Activated T-cell treated with anti-CD3 and anti-CD28 coated beads, Interleukin-2, amount 50 U/mL, for 4 hours (primary cell): ENCODE measurements at regions not wholly inside any gene's neighbourhood (a gene's known extent, or its start where the extent isn't known, plus 50 kb on each side); places are given as distances from the start of the nearest gene placed in this dataset.
"Not testable (repeated sequence)": the region's sequence is repeated elsewhere in the genome, so short reads cannot be mapped to it uniquely, and the experiment has no call there.

Source experiments
- ATAC-seq, 2 donors: fragments of 200-7000 bp; cut with Tn5 transposase; one replicate each; pipeline ENCODE4 v1.10.0; 2021
- DNase-seq: peaks from one replicate; pipeline ENCODE4 v3.0.0-alpha.2; 2020
- H3K27me3 Mint-ChIP-seq: one replicate; pipeline ENCODE4 v1.8.0; 2021; ENCODE audit warnings: low read depth, mixed read lengths
- H3K36me3 Mint-ChIP-seq: one replicate; pipeline ENCODE4 v1.8.0; 2022; ENCODE audit warnings: mixed read lengths; ENCODE audit not compliant: insufficient read depth
- H3K4me1 Mint-ChIP-seq: one replicate; pipeline ENCODE4 v1.8.0; 2021; ENCODE audit warnings: low read depth, mixed read lengths
- H3K4me3 Mint-ChIP-seq: one replicate; pipeline ENCODE4 v1.8.0; 2021; ENCODE audit warnings: mild to moderate bottlenecking, moderate library complexity, mixed read lengths
- H3K9me3 Mint-ChIP-seq: one replicate; pipeline ENCODE4 v1.8.0; 2021; ENCODE audit warnings: mixed read lengths

DNA sequence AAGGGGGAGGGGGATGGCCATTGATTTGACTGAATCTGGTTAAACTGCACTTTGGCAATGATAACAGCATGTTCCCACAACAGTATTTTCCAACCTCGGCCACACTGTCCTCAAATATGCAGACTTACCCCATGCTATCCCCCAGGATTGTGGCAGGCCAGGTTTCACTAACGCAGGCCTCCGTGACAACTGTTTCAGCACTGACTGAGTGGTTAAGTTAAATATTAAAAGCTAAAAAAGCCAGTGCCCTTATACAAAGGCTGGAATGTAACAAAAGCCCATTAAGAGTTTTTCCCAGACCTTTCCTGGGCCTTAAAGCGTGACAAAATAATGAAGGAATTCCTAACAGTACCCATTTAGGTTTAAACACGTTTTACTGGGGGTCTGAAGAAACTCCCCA, 202.9 kb downstream of the USP25 start:
- Mint-ChIP-seq H3K36me3 (no peaks in the 10 kb centered on the region), H3K4me1 (no peaks in the 10 kb centered on the region), H3K9me3 (no peaks in the 10 kb centered on the region), H3K27me3 (no peaks in the 10 kb centered on the region), H3K4me3 (no peak overlapping the region)
- no peak for DNase-seq
- no peak for ATAC-seq

DNA sequence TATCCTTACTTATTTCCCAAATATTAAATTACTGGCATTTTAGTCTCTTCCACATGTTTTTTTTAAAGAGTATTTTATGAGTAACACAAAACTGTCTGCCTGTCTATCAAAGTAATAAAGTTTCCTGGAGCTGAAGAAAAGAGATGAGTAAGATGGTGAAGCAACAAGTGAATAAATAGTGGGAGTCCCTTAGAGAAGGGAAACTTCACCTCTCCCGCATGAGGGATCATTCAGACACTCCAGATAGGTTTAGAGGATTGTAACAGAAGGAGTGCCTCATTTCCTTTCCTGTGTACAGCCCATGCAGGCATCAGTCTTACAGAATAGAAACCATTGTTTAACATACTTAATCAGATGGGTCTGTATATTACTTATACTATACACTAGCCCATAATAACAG, 205.7 kb downstream of the USP25 start:
- Mint-ChIP-seq H3K9me3 (no peaks in the 10 kb centered on the region), H3K36me3 (no peaks in the 10 kb centered on the region), H3K27me3 (no peaks in the 10 kb centered on the region), H3K4me3 (no peak overlapping the region), H3K4me1 (no peaks in the 10 kb centered on the region)
- no peak for DNase-seq
- ATAC-seq = no peak

DNA sequence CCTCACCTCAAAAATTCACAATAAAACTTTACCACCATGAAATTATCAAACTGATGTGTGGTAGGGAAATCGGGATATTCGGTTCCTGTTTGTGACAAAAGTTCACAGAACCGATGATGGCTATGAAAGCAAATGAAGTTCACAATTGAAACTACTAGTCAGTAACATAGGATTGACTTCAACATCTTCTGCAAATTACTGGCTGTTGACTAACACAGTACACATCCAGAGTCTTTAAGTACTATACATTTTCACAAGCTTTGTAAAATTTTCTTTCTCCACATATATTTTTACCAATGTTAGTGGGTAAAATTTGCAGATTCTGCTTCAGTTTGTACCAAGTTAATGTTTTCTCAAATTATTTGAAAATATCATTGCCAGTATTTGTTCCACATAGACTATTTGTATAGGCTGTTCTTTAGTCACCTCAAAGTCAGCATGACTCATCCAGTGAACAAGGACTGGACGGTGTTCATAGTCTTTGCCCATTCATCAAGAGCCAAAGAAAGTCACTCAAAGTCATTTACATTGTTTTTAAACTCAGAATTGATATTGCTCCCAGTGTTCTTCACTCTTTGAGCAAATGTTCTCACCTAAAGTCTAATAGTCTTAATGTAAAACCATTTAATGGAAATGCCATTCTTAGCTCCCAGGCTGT, 213.4 kb downstream of the USP25 start:
- DNase-seq (no peak), ATAC-seq (no peak)
- Mint-ChIP-seq H3K9me3 (no peaks in the 10 kb centered on the region), H3K27me3 (peaks cover 2% of the 10 kb centered on the region), H3K36me3 (no peaks in the 10 kb centered on the region), H3K4me3 (no peak overlapping the region), H3K4me1 (no peaks in the 10 kb centered on the region)

DNA sequence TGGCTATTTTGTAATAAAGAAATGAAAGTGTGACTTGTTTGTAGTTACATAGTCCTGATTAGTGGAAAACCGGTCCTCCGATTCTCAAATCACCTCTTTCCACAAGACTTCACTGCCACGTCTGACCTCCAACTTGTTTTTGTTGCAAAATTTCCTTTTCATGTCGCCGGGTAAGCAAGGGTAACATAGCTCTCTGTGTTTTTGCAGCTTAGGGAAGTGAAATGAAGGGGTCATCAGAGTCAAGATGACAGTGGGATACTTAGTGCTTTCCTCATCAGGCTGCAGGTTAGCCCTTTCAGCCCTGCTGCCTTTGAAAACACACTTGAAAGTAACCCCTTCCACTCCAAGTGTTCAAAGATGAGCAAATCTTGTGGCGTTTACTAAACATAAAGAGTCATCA, 217.9 kb downstream of the USP25 start:
- H3K4me3 Mint-ChIP-seq = no peak overlapping the region
- H3K4me1 Mint-ChIP-seq = no peaks in the 10 kb centered on the region
- H3K9me3 Mint-ChIP-seq = peaks cover 11% of the 10 kb centered on the region
- DNase-seq (no peak), ATAC-seq (no peak)
- H3K36me3 Mint-ChIP-seq = no peaks in the 10 kb centered on the region
- H3K27me3 Mint-ChIP-seq = peaks cover 2% of the 10 kb centered on the region

DNA sequence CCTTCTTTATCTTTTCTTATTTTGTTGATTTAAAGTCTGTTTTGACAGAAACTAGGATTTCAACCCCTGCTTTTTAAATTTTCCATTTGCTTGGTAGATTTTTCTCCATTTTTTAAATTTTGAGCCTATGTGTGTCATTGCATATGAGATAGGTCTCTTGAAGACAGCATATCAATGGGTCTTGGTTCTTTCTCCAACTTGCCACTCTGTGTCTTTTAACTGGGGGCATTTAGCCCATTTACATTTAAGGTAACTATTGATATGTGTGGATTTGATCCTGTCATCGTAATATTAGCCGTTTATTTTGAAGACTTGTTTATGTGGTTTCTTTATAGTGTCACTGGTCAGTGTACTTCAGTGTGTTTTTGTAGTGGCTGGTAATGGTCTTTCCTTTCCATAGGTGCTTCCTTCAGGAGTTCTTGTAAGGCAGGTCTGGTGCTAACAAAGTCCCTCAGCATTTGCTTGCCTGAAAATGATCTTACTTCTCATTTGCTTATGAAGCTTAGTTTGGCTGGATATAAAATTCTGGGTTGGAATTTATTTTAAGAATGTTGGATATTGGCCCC, 223.9 kb downstream of the USP25 start:
- no peaks in the 10 kb centered on the region for H3K36me3 Mint-ChIP-seq
- no peak overlapping the region for H3K4me3 Mint-ChIP-seq
- no peaks in the 10 kb centered on the region for H3K27me3 Mint-ChIP-seq
- no peak for ATAC-seq
- no peaks in the 10 kb centered on the region for H3K4me1 Mint-ChIP-seq
- H3K9me3 Mint-ChIP-seq = peaks cover 41% of the 10 kb centered on the region
- no peak for DNase-seq

DNA sequence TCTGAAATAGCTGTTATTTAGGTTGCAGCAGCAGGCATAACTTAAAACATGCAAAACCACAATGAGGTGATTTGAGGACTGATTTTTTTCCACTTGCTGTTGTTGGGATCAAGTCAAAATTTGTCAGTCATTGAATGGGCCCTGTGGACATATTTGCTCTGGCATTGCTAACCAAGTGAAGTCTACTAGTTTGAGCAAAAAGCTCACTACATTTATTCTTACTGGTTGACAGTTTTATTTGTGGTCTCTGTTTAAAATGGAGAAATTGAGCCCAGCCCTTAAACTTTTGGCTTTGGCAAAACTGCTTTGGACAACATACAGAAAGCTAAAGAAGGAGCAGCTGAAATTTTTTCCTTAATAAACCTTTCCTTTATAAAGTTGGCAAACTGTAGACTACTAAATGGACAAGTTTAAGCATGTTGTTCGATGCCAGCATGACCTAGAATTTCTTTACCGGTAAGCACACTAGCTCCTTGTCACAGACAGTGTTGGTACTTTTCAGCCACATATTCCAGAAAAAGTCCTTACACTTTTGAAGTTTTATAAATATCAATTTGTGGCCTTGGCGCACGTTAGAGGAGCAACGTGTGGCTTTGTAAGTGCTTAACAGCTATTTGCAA, 234.6 kb downstream of the USP25 start:
- H3K4me1 Mint-ChIP-seq = no peaks in the 10 kb centered on the region
- ATAC-seq (no peak), DNase-seq (no peak)
- no peak overlapping the region for H3K4me3 Mint-ChIP-seq
- no peaks in the 10 kb centered on the region for H3K9me3 Mint-ChIP-seq
- H3K27me3 Mint-ChIP-seq = no peaks in the 10 kb centered on the region
- H3K36me3 Mint-ChIP-seq = no peaks in the 10 kb centered on the region

DNA sequence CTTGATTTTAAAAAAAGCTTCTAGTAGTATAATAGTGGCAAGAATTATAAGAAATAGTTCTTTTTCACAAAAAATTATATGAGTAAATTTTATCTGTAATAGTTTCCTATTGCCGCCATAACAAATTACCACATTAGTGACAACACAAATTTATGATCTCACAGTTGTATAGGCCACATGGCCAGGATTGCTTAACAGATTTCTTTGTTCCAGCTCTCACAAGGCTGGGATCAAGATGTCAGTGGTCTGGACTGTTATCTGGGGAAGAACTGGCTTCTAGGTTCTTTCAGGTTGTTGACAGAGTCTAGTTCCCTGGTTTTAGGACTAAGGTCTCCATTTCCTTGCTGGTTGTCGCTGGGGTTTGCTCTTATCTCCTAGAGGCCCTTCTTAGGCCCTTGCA, 236.4 kb downstream of the USP25 start:
- no peaks in the 10 kb centered on the region for H3K36me3 Mint-ChIP-seq
- ATAC-seq (no peak), DNase-seq (no peak)
- no peak overlapping the region for H3K4me3 Mint-ChIP-seq
- H3K9me3 Mint-ChIP-seq = no peaks in the 10 kb centered on the region
- no peaks in the 10 kb centered on the region for H3K27me3 Mint-ChIP-seq
- no peaks in the 10 kb centered on the region for H3K4me1 Mint-ChIP-seq

DNA sequence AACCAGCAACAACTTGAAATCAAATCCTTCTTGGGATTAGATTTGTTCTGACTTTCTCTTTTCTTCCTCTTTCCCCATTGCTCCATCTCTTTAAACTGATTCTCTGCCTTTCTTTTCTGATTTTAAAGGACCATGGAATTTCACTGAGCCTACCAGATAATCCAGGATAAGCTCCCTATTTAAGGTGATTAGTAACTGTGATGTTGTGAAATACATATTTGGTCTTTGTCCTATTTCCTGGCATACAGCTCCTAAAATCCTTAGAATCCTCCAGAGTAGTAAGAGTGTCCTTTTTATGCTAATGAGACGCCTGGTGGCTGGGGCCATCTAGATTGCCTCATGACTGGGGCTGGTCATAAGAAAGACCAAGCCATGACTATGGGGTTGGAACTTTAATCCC, 236.9 kb downstream of the USP25 start:
- ATAC-seq (no peak), DNase-seq (no peak)
- Mint-ChIP-seq H3K9me3 (no peaks in the 10 kb centered on the region), H3K4me3 (no peak overlapping the region), H3K36me3 (no peaks in the 10 kb centered on the region), H3K27me3 (no peaks in the 10 kb centered on the region), H3K4me1 (no peaks in the 10 kb centered on the region)

DNA sequence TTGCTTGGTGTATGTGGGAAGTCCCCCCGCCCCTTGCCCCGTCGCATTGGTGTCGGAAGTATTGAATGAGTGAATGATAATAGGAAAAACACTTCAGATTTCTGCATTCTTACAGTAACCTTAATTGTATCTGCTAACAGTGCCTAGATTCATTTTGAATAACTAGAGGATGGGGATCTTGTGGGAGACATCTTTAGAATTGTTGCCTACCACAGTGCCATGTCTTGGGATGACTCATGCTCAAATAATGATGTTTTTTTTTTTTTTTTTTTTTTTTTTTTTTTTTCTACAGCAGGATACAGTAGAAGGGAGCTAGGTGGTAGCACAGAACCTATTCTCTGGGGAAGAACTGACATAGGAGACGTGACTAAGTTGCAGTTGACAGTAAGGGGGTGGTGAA, 237.9 kb downstream of the USP25 start:
- Mint-ChIP-seq H3K9me3 (no peaks in the 10 kb centered on the region), H3K4me3 (no peak overlapping the region), H3K4me1 (no peaks in the 10 kb centered on the region), H3K36me3 (no peaks in the 10 kb centered on the region), H3K27me3 (no peaks in the 10 kb centered on the region)
- ATAC-seq = no peak
- DNase-seq = no peak

DNA sequence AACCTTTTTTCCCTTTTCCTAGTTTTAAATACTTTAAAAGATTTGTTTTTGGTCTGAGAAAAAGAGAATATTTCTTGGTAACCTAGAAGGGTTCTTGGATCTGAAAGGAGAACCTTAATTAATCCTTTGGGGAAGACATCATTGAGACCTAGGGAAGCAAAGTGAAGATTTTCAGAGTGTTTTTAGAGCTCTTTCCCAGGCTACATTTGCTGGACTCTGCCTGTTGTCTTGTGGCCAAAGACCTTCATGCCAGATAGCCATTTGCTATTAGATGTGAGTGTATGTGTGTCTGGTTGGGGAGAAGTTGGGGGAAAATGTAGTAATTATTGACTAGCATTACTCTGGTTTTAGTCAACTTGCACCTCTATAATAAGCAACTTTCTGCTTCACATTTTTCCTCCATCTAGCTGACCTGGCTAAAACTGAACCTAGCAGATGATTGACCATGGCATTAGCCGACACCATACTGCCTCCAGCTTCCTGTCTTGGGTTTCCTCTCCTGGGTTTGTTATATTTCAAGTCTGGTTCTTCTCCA, 239.1 kb downstream of the USP25 start:
- ATAC-seq (no peak), DNase-seq (no peak)
- H3K9me3 Mint-ChIP-seq = no peaks in the 10 kb centered on the region
- H3K27me3 Mint-ChIP-seq = no peaks in the 10 kb centered on the region
- no peaks in the 10 kb centered on the region for H3K4me1 Mint-ChIP-seq
- H3K36me3 Mint-ChIP-seq = no peaks in the 10 kb centered on the region
- H3K4me3 Mint-ChIP-seq = no peak overlapping the region

DNA sequence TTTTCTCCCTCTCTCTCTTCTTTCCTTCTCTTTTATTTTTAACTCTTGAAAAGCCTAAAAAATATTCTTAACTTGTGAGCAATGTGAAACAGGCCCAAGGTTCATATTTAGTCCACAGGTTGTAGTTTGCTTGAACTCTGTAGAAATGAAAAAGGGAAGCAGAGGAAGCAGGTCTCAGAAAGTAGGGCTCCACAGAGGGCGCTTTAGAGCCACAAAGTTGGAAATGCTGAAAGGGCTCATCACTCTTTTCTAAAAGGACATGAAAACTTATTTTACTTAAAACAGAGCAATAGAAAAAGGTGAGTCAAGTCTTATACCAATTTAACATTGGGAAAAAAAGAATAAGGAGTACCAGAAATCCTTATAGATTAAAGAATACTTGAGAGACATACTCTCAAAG, 247.0 kb downstream of the USP25 start:
- H3K27me3 Mint-ChIP-seq = no peaks in the 10 kb centered on the region
- no peak for ATAC-seq
- no peaks in the 10 kb centered on the region for H3K36me3 Mint-ChIP-seq

DNA sequence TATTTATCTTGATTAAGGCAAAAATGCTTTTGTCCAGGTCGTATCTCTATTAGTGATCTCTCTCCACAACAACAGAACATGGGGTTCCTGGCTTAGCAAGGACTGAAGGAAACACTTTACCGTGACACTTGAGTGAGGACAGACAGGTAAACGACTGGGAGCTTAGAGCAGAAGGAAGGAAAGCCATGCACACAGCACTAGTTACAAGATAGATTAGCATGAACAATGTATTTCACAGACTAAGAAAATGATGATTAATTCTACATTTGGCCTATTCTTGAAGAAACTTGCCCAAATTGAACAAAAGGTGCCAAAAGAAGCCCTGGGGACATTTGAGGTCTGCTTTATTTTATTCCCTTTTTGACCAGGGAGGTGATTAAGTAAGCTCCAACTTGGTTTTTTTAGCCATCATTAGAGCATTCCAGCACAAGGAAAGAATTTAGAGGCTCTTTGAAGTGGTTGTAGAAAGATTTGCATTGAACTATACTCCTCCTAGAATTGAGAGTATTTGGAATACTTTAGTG, 248.5 kb downstream of the USP25 start:
- Mint-ChIP-seq H3K4me1 (no peaks in the 10 kb centered on the region), H3K9me3 (no peaks in the 10 kb centered on the region), H3K36me3 (no peaks in the 10 kb centered on the region), H3K4me3 (no peak overlapping the region), H3K27me3 (no peaks in the 10 kb centered on the region)
- DNase-seq (no peak), ATAC-seq (no peak)

More for the DNA sequence above, 247.0 kb downstream of the USP25 start:
- DNase-seq = no peak
- Mint-ChIP-seq H3K9me3 (no peaks in the 10 kb centered on the region), H3K4me1 (no peaks in the 10 kb centered on the region), H3K4me3 (no peak overlapping the region)

DNA sequence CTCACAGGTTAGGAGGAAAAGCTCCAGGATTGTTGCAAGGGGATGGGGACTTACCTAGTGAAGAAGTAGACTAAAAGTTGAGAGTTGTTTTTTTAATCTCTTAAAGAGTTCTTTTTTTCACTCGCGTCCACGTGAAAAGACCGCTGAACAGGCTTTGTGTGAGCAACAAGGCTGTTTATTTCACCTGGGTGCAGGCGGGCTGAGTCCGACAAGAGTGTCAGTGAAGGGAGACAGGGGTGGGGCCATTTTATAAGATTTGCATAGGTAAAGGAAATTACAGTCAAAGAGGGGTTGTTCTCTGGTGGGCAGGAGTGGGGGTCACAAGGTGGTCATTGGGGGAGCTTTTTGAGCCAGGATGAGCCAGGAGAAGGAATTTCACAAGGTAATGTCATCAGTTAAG, 249.7 kb downstream of the USP25 start:
- H3K36me3 Mint-ChIP-seq, H3K4me1 Mint-ChIP-seq, ATAC-seq, H3K4me3 Mint-ChIP-seq, H3K9me3 Mint-ChIP-seq, DNase-seq, H3K27me3 Mint-ChIP-seq: not testable (repeated sequence)

DNA sequence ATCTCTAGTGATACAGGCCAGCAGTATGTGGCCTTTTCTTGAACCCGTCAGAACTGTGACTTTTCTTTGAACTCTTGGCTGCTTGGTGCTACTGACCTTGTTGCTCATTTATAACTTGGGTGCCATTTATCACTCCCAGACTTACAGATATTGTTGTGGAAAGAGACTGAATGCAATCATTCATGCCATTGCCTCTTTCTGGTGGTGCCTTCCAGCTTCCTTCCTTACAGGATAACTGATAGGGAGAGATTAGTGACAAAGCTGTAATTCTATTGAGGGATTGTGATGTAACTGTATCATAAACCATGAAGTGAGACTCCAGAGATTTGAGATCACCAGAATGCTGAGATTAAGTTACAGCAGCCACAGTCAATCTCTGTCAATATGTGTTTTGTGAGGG, 256.5 kb downstream of the USP25 start:
- ATAC-seq (no peak), DNase-seq (no peak)
- H3K9me3 Mint-ChIP-seq = no peaks in the 10 kb centered on the region
- no peaks in the 10 kb centered on the region for H3K4me1 Mint-ChIP-seq
- no peak overlapping the region for H3K4me3 Mint-ChIP-seq
- H3K27me3 Mint-ChIP-seq = peaks cover 3% of the 10 kb centered on the region
- no peaks in the 10 kb centered on the region for H3K36me3 Mint-ChIP-seq

DNA sequence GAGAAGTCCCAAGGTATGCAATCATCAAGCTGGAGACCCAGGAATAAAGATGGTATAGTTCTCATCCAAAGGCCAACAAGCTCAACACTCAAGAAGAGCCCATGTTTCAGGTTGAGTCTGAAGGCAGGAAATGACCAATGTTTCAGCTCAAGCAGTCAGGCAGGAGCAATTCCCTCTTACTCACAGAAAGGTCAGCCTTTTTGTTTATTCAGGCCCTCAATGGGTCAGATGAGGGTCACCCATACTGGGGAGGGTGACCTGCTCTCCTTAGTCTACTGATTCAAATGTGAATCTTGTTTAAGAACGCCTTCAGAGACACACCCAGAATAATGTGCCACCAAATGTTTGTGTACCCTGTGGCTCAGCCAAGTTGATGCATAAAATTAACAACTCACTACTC, 262.4 kb downstream of the USP25 start:
- Mint-ChIP-seq H3K36me3 (no peaks in the 10 kb centered on the region), H3K9me3 (no peaks in the 10 kb centered on the region), H3K4me3 (no peak overlapping the region), H3K4me1 (no peaks in the 10 kb centered on the region), H3K27me3 (no peaks in the 10 kb centered on the region)
- no peak for ATAC-seq
- no peak for DNase-seq
